ENCODE measurements at regions not wholly inside any gene's neighbourhood (a gene's known extent, or its start where the extent isn't known, plus 50 kb on each side); places are given as distances from the start of the nearest gene placed in this dataset.

- TF ChIP-seq CTCF (IDR thresholded peaks at IDR 0.05 in 4 of 5, conservative IDR thresholded peaks at IDR 0.05 in 1 of 5), result no peak
- TF ChIP-seq POLR2A (IDR thresholded peaks at IDR 0.05), result no peak
These were observed 612.2 kb downstream of the ZIC1 start for GRCh38 chr3:148021381-148021780.
